Nephron (organoid): ENCODE measurements at regions not wholly inside any gene's neighbourhood (a gene's known extent, or its start where the extent isn't known, plus 50 kb on each side); places are given as distances from the start of the nearest gene placed in this dataset.

Experiments
- H3K27ac Mint-ChIP-seq, 3 experiments: 2 replicates each; pipeline ENCODE4 v1.8.0; 2020; ENCODE audit warnings: mixed read lengths in 3 of 3, mild to moderate bottlenecking in 2 of 3, moderate library complexity in 1 of 3
- H3K27me3 Mint-ChIP-seq: 2 replicates; pipeline ENCODE4 v1.8.0; 2021; ENCODE audit warnings: low read depth, mild to moderate bottlenecking, moderate library complexity, mixed read lengths
- H3K36me3 Mint-ChIP-seq: 2 replicates; pipeline ENCODE4 v1.8.0; 2020; ENCODE audit warnings: low read depth, mixed read lengths
- H3K4me1 Mint-ChIP-seq: 2 replicates; pipeline ENCODE4 v1.8.0; 2020; ENCODE audit warnings: mixed read lengths
- H3K4me3 Mint-ChIP-seq, 3 experiments: 2 replicates each; pipeline ENCODE4 v1.8.0; 2020; ENCODE audit warnings: mild to moderate bottlenecking in 3 of 3, mixed read lengths in 3 of 3, moderate library complexity in 2 of 3
- H3K9me3 Mint-ChIP-seq: 2 replicates; pipeline ENCODE4 v1.8.0; 2020; ENCODE audit warnings: mixed read lengths
- TF ChIP-seq, protein P1 (sequence below), 3 experiments: fragments of 200-600 bp; sonication (generic); IDR thresholded peaks; one replicate each; pipeline ENCODE4 v1.5.0; 2021; ENCODE audit warnings: antibody characterized with exemption in 3 of 3; ENCODE audit not compliant: unreplicated experiment in 3 of 3

DNA sequence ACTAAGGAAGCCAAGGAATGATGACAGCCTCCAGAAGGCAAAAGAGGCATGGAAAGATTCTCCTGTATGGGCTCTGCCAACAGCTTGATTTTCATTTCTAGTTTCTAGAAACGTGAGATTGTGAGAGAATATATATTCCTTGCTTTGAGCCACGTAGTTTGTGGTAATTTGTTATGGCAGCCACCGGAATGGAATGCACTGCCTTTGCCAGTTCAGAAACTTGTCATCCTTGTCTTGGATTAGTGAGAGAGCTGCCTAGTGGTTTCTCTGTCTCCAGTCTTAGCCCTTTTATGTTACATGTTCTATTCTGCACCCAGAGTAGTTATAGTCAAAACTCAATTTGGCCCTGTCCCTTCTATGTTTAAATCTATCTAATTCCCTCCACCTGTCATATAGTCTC lies 216.0 kb upstream of the PTGFR start:
- Mint-ChIP-seq H3K4me3 (no peak overlapping the region), H3K27me3 (no peaks in the 10 kb centered on the region), H3K4me1 (peaks cover 19% of the 10 kb centered on the region), H3K36me3 (no peaks in the 10 kb centered on the region), H3K27ac (no peak overlapping the region), H3K9me3 (no peaks in the 10 kb centered on the region)
- TF ChIP-seq, protein P1, sequence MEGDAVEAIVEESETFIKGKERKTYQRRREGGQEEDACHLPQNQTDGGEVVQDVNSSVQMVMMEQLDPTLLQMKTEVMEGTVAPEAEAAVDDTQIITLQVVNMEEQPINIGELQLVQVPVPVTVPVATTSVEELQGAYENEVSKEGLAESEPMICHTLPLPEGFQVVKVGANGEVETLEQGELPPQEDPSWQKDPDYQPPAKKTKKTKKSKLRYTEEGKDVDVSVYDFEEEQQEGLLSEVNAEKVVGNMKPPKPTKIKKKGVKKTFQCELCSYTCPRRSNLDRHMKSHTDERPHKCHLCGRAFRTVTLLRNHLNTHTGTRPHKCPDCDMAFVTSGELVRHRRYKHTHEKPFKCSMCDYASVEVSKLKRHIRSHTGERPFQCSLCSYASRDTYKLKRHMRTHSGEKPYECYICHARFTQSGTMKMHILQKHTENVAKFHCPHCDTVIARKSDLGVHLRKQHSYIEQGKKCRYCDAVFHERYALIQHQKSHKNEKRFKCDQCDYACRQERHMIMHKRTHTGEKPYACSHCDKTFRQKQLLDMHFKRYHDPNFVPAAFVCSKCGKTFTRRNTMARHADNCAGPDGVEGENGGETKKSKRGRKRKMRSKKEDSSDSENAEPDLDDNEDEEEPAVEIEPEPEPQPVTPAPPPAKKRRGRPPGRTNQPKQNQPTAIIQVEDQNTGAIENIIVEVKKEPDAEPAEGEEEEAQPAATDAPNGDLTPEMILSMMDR (IDR thresholded peaks at IDR 0.05; ENCODE audit: unreplicated experiment in 3 of 3), result no peak

- no peaks in the 10 kb centered on the region for H3K9me3 Mint-ChIP-seq
- TF ChIP-seq, protein P1 (IDR thresholded peaks at IDR 0.05; ENCODE audit: unreplicated experiment in 3 of 3), result no peak
- H3K4me1 Mint-ChIP-seq, result peaks cover 24% of the 10 kb centered on the region
- H3K36me3 Mint-ChIP-seq, result no peaks in the 10 kb centered on the region
- no peak overlapping the region for H3K27ac Mint-ChIP-seq
- H3K27me3 Mint-ChIP-seq, result no peaks in the 10 kb centered on the region
- no peak overlapping the region for H3K4me3 Mint-ChIP-seq
Measured at GRCh38 chr1:78275456-78275855, 215.3 kb upstream of the PTGFR start.

DNA sequence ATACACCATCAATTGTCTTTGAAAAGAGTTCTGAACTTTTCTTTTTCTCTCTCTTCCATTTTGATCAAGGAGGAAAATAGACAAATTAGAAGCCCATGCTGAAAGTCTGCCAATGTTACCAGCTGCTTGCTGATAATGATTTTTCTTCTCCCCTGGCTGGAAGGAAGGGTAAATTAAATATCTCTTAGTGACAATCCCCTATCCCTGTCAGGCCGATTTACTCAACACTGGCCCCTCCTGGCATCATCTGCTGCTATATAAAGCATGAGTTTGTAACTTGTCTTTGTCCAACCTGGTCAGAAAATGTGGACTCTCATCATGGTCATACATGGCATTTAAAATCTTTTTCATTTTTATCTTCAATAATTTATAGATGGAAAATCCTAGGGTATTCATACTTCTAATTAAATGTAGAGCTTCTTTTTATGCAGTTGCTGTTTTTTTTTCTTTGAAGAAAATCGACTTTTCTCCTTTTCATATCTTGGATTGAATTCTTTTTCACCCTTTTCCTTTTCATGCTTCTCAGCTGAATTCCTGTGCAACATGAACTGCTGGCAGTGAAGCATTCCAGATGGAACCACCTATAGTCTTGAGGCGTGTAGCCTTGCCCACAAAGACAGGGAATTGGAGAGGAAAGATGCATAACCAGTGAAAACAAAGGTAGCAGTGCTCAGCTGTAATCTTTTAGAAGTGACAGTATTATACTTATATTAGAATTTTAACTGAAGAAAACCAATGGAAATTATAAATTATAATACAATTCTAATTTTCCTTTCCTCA lies 214.7 kb upstream of the PTGFR start:
- H3K4me3 Mint-ChIP-seq, result no peak overlapping the region
- no peaks in the 10 kb centered on the region for H3K36me3 Mint-ChIP-seq
- no peaks in the 10 kb centered on the region for H3K27me3 Mint-ChIP-seq
- H3K4me1 Mint-ChIP-seq, result peaks cover 24% of the 10 kb centered on the region
- TF ChIP-seq, protein P1 (IDR thresholded peaks at IDR 0.05; ENCODE audit: unreplicated experiment in 3 of 3), result no peak
- no peaks in the 10 kb centered on the region for H3K9me3 Mint-ChIP-seq
- no peak overlapping the region for H3K27ac Mint-ChIP-seq

- Mint-ChIP-seq H3K27me3 (no peaks in the 10 kb centered on the region), H3K4me1 (peaks cover 24% of the 10 kb centered on the region), H3K27ac (no peak overlapping the region), H3K4me3 (no peak overlapping the region), H3K36me3 (no peaks in the 10 kb centered on the region), H3K9me3 (no peaks in the 10 kb centered on the region)
- TF ChIP-seq, protein P1 (IDR thresholded peaks at IDR 0.05; ENCODE audit: unreplicated experiment in 3 of 3), result no peak
Measured at GRCh38 chr1:78277253-78277652, 213.5 kb upstream of the PTGFR start.

DNA sequence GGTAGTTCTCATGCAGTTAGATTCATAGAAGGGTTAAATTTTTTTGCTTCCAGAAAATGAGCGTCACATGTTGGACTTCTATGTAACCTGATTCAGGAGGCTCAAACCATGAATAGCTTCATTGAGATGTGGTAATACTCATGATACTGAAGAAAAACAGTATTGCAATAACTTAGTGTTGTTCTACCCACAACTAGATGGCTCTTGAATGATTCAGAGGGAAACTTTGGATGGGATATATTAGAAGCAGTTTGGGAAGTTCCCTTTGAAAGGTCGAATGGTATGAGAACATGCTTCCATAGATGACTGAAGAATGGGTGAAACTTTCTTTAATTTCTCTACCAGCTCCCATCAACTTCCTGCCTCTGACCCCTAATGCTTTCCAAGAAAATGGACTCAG lies 211.7 kb upstream of the PTGFR start:
- H3K36me3 Mint-ChIP-seq, result no peaks in the 10 kb centered on the region
- H3K27ac Mint-ChIP-seq, result no peak overlapping the region
- no peaks in the 10 kb centered on the region for H3K27me3 Mint-ChIP-seq
- TF ChIP-seq, protein P1 (IDR thresholded peaks at IDR 0.05; ENCODE audit: unreplicated experiment in 3 of 3), result no peak
- no peak overlapping the region for H3K4me3 Mint-ChIP-seq
- peaks cover 24% of the 10 kb centered on the region for H3K4me1 Mint-ChIP-seq
- peaks cover 3% of the 10 kb centered on the region for H3K9me3 Mint-ChIP-seq

DNA sequence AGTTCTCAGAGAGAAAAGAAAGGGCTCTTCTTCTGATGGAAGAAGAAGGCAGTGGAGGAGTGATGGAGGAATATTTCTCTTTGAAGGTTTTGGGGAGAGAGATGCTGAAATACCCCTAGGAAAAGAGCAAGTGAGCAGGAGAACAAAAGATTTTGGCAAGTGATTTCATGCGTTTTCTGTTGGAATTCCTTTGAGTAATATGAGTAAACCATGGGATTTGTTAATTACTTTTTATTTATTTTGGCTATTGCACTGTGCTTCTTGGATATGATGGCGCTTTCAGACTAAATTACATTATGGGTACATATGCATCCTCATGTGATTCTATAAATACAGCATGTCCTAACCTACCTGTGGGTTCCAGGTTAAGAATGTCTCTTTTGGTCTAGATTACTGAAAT lies 210.1 kb upstream of the PTGFR start:
- TF ChIP-seq, protein P1 (IDR thresholded peaks at IDR 0.05; ENCODE audit: unreplicated experiment in 3 of 3), result no peak
- no peak overlapping the region for H3K4me3 Mint-ChIP-seq
- H3K9me3 Mint-ChIP-seq, result peaks cover 3% of the 10 kb centered on the region
- H3K27me3 Mint-ChIP-seq, result no peaks in the 10 kb centered on the region
- H3K36me3 Mint-ChIP-seq, result no peaks in the 10 kb centered on the region
- H3K4me1 Mint-ChIP-seq, result peaks cover 11% of the 10 kb centered on the region
- no peak overlapping the region for H3K27ac Mint-ChIP-seq
